OCI-LY1 (cell line): ENCODE measurements at regions not wholly inside any gene's neighbourhood (a gene's known extent, or its start where the extent isn't known, plus 50 kb on each side); places are given as distances from the start of the nearest gene placed in this dataset.
A peak's percentile ranks its signal among the peaks of the same experiment; 100 is the strongest.

Experiments
- H2AFZ ChIP-seq: fragments of 200-600 bp; sonication (generic), shearing (Covaris generic); 2 replicates; pipeline ENCODE4 v1.6.0; 2014; ENCODE audit warnings: antibody characterized with exemption, mild to moderate bottlenecking, low read length
- H3F3A ChIP-seq: fragments of 200-600 bp; sonication (generic), shearing (Covaris generic); 2 replicates; pipeline ENCODE4 v1.6.0; 2014; ENCODE audit warnings: mild to moderate bottlenecking, antibody characterized with exemption, low read length, moderate library complexity; ENCODE audit not compliant: insufficient read depth
- H3K27ac ChIP-seq: fragments of 200-600 bp; sonication (generic); 2 replicates; pipeline ENCODE4 v1.5.1; 2014; ENCODE audit warnings: low read length, mixed run types, mild to moderate bottlenecking, low read depth; ENCODE audit not compliant: poor library complexity, severe bottlenecking
- H3K27me3 ChIP-seq: fragments of 200-600 bp; sonication (generic); 2 replicates; pipeline ENCODE4 v1.6.0; 2014; ENCODE audit warnings: antibody characterized with exemption, mild to moderate bottlenecking, low read length, moderate library complexity; ENCODE audit not compliant: insufficient read depth
- H3K36me3 ChIP-seq: fragments of 200-600 bp; sonication (generic); 2 replicates; pipeline ENCODE4 v1.6.1; 2014; ENCODE audit warnings: mild to moderate bottlenecking, antibody characterized with exemption, low read length, moderate library complexity, mixed read lengths; ENCODE audit not compliant: insufficient read depth
- H3K4me1 ChIP-seq: fragments of 200-600 bp; sonication (generic); 2 replicates; pipeline ENCODE4 v1.5.1; 2014; ENCODE audit warnings: mild to moderate bottlenecking, low read length, moderate library complexity; ENCODE audit not compliant: insufficient read depth, severe bottlenecking
- H3K4me2 ChIP-seq: fragments of 200-600 bp; sonication (generic), shearing (Covaris generic); 2 replicates; pipeline ENCODE4 v1.6.1; 2014; ENCODE audit warnings: low read length
- H3K4me3 ChIP-seq: fragments of 200-600 bp; sonication (generic); 2 replicates; pipeline ENCODE4 v1.5.1; 2014; ENCODE audit warnings: low read length, low read depth, mild to moderate bottlenecking, mixed read lengths; ENCODE audit not compliant: poor library complexity, severe bottlenecking
- H3K79me2 ChIP-seq: fragments of 200-600 bp; shearing (Covaris generic); 2 replicates; pipeline ENCODE4 v1.6.1; 2016; ENCODE audit warnings: mixed run types, low read length, mixed read lengths; ENCODE audit not compliant: insufficient read depth
- H3K9ac ChIP-seq: fragments of 200-600 bp; sonication (generic), shearing (Covaris generic); 2 replicates; pipeline ENCODE4 v1.6.1; 2014; ENCODE audit warnings: mild to moderate bottlenecking, low read length, mixed read lengths
- H3K9me2 ChIP-seq: fragments of 200-600 bp; sonication (generic), shearing (Covaris generic); 2 replicates; pipeline ENCODE4 v1.6.1; 2014; ENCODE audit warnings: low read depth, mild to moderate bottlenecking, low read length, mixed read lengths
- H3K9me3 ChIP-seq: fragments of 200-600 bp; shearing (Covaris generic); 2 replicates; pipeline ENCODE4 v1.6.1; 2014; ENCODE audit warnings: low read length, mixed read lengths
- H4K20me1 ChIP-seq: fragments of 200-600 bp; sonication (generic), shearing (Covaris generic); 2 replicates; pipeline ENCODE4 v1.6.0; 2016; ENCODE audit warnings: mild to moderate bottlenecking, low read length; ENCODE audit not compliant: insufficient read depth
- CTCF ChIP-seq: fragments of 200-600 bp; sonication (generic), shearing (Covaris generic); IDR thresholded peaks from 2 replicates; pipeline ENCODE4 v1.5.1; 2017; ENCODE audit warnings: mild to moderate bottlenecking, antibody characterized with exemption, low read length, moderate library complexity, mixed read lengths
- EZH2 ChIP-seq: fragments of 200-600 bp; sonication (generic), shearing (Covaris generic); IDR thresholded peaks from 2 replicates; pipeline ENCODE4 v1.8.0; 2017; ENCODE audit warnings: borderline replicate concordance, mixed run types, mild to moderate bottlenecking, antibody characterized with exemption, low read length, moderate library complexity, mixed read lengths

DNA sequence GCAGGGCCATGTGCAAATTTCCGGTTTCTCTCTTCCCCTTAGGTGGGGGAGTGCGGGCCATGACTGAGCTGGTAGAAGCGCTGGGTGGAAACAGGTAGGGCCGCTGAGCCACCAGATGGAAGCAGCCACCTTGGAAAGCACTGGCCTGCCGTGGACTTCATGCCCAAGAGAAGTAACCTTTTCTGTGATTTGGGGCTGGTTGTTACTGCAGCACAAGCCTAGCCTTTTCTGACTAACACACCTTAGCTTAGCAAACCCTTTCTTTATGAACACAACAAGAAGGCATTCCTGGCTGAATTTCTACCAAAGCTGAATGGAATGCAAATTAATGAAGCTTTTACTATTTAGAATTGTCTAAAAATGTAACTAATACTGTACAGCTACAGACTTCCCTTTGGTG is 149.6 kb upstream of the UBE2E1 start:
- peaks cover 59% of the 10 kb centered on the region for H3K4me1 ChIP-seq

GRCh38 chr3:23656821-23657220 is 148.9 kb upstream of the UBE2E1 start:
- H3K36me3 ChIP-seq, result no peaks in the 10 kb centered on the region
- H3K9me3 ChIP-seq, result peaks cover 6% of the 10 kb centered on the region
- H3K9me2 ChIP-seq, result no peaks in the 10 kb centered on the region
- H3K9ac ChIP-seq, result no peak overlapping the region
- TF ChIP-seq CTCF, result no peak
- no peak overlapping the region for H3K4me2 ChIP-seq
- no peaks in the 10 kb centered on the region for H3K27me3 ChIP-seq
- peak overlapping the region; percentile 95 for H3K27ac ChIP-seq
- H3K79me2 ChIP-seq, result no peaks in the 10 kb centered on the region
- H2AFZ ChIP-seq, result no peak overlapping the region
- H3K4me1 ChIP-seq, result peaks cover 66% of the 10 kb centered on the region
- H3K4me3 ChIP-seq, result no peak overlapping the region
- H4K20me1 ChIP-seq, result no peaks in the 10 kb centered on the region
- H3F3A ChIP-seq, result no peaks in the 10 kb centered on the region; the same call in 1 of the 2 replicates

More for the DNA sequence above, 149.6 kb upstream of the UBE2E1 start:
- H3F3A ChIP-seq, result no peaks in the 10 kb centered on the region; the same call in 1 of the 2 replicates
- H3K36me3 ChIP-seq, result no peaks in the 10 kb centered on the region
- peak overlapping the region; percentile 95 for H3K27ac ChIP-seq
- no peak overlapping the region for H3K9ac ChIP-seq
- no peaks in the 10 kb centered on the region for H3K79me2 ChIP-seq
- peaks cover 6% of the 10 kb centered on the region for H3K9me3 ChIP-seq
- no peak for TF ChIP-seq EZH2
- no peak for TF ChIP-seq CTCF
- H3K9me2 ChIP-seq, result no peaks in the 10 kb centered on the region
- H4K20me1 ChIP-seq, result no peaks in the 10 kb centered on the region
- H3K27me3 ChIP-seq, result no peaks in the 10 kb centered on the region
- H3K4me3 ChIP-seq, result no peak overlapping the region
- no peak overlapping the region for H3K4me2 ChIP-seq
- H2AFZ ChIP-seq, result no peak overlapping the region

- Histone ChIP-seq H3K27ac (peak overlapping the region; percentile 95), H3F3A (no peaks in the 10 kb centered on the region; the same call in 1 of the 2 replicates), H3K9ac (no peak overlapping the region), H3K9me3 (peaks cover 6% of the 10 kb centered on the region), H3K36me3 (no peaks in the 10 kb centered on the region), H3K4me1 (peaks cover 74% of the 10 kb centered on the region), H3K27me3 (no peaks in the 10 kb centered on the region), H3K9me2 (no peaks in the 10 kb centered on the region), H3K4me2 (no peak overlapping the region), H4K20me1 (no peaks in the 10 kb centered on the region), H3K4me3 (no peak overlapping the region), H3K79me2 (no peaks in the 10 kb centered on the region), H2AFZ (no peak overlapping the region)
- no peak for TF ChIP-seq CTCF
- no peak for TF ChIP-seq EZH2
Measured at GRCh38 chr3:23657647-23658046, 148.1 kb upstream of the UBE2E1 start.
